HCT116 (cell line): ENCODE measurements at regions not wholly inside any gene's neighbourhood (a gene's known extent, or its start where the extent isn't known, plus 50 kb on each side); places are given as distances from the start of the nearest gene placed in this dataset.

Experiments
- ATAC-seq: fragments of 200-7000 bp; cut with Tn5 transposase; 2 replicates; pipeline ENCODE4 v1.9.1; 2020; ENCODE audit warnings: mild to moderate bottlenecking, moderate library complexity
- BruUV-seq: library from RNA; stranded (reverse); fragments of 400-500 nt; replicated peaks from 2 replicates; lab custom pipeline; 2021; lab: Mats Ljungman, UMichigan
- CTCF ChIA-PET: fragments of 300-600 bp; sonication (Branson Sonifier 250); formaldehyde crosslinking; loops from one replicate; lab custom pipeline; 2021; ENCODE audit warnings: antibody characterized with exemption; lab: Charles Lee
- POLR2A ChIA-PET: fragments of 300-600, 350-600 bp; sonication (Branson Sonifier 250); formaldehyde crosslinking; loops from one replicate; lab custom pipeline; 2021; ENCODE audit warnings: antibody characterized with exemption; lab: Charles Lee
- RAD21 ChIA-PET, 2 experiments: fragments of 300-600 bp; sonication (Branson Sonifier 250); formaldehyde crosslinking; loops; one replicate each; lab custom pipeline; 2023; ENCODE audit warnings: low total read pairs in 2 of 2; ENCODE audit not compliant: uncharacterized antibody in 2 of 2, unreplicated experiment in 2 of 2, low non-redundant PET in 1 of 2; lab: Charles Lee
- DNase-seq: peaks from one replicate; pipeline ENCODE4 v3.0.0-alpha.2; 2010; ENCODE audit warnings: low read depth, low spot score
- H2AFZ ChIP-seq: fragments of 200-600 bp; shearing (Covaris generic), sonication (generic); 2 replicates; pipeline ENCODE4 v1.6.1; 2017; ENCODE audit warnings: low read depth, mixed run types, mixed read lengths, antibody characterized with exemption, low read length; ENCODE audit not compliant: poor library complexity, severe bottlenecking
- H3K27ac ChIP-seq: 2 replicates; pipeline ENCODE4 v1.5.1; 2012; ENCODE audit warnings: low read depth, low read length
- H3K27me3 ChIP-seq: fragments of 200-600 bp; sonication (generic); 2 replicates; pipeline ENCODE4 v1.6.1; 2016; ENCODE audit warnings: mixed run types, low read length, mixed read lengths; ENCODE audit not compliant: insufficient read depth
- H3K36me3 ChIP-seq, 2 experiments: fragments of 200-500 bp in 1 of 2; fragments of 200-600 bp in 1 of 2; sonication (Bioruptor generic) in 1 of 2; sonication (generic) in 1 of 2; 2 replicates each; pipeline versions ENCODE4 v1.5.1 to v1.6.1; 2014 to 2016; ENCODE audit warnings: low read length in 2 of 2, inconsistent platforms in 1 of 2, mixed read lengths in 1 of 2, mixed run types in 1 of 2; ENCODE audit not compliant: insufficient read depth in 2 of 2, control insufficient read depth in 1 of 2
- H3K4me1 ChIP-seq, 2 experiments: fragments of 200-600 bp in 1 of 2; sonication (generic) in 1 of 2; 2 replicates each; pipeline versions ENCODE4 v1.5.1 to v1.6.1; 2012 to 2017; ENCODE audit warnings: low read length in 2 of 2, inconsistent platforms in 1 of 2, mild to moderate bottlenecking in 1 of 2, mixed read lengths in 1 of 2, mixed run types in 1 of 2, moderate library complexity in 1 of 2; ENCODE audit not compliant: insufficient read depth in 2 of 2, control insufficient read depth in 1 of 2
- H3K4me2 ChIP-seq: fragments of 200-600 bp; sonication (generic); 2 replicates; pipeline ENCODE4 v1.6.1; 2017; ENCODE audit warnings: mixed run types, low read length, mixed read lengths
- H3K4me3 ChIP-seq, 2 experiments: fragments of 200-600 bp in 1 of 2; sonication (generic) in 1 of 2; replicated peaks in 1 of 2; 2 replicates each; pipeline ENCODE4 v1.5.1; 2011 to 2016; ENCODE audit warnings: low read length in 2 of 2, control low read depth in 1 of 2, low read depth in 1 of 2, mild to moderate bottlenecking in 1 of 2, mixed read lengths in 1 of 2, mixed run types in 1 of 2
- H3K79me2 ChIP-seq: fragments of 200-600 bp; sonication (generic); 2 replicates; pipeline ENCODE4 v1.6.1; 2017; ENCODE audit warnings: mild to moderate bottlenecking, mixed run types, low read length, moderate library complexity, mixed read lengths; ENCODE audit not compliant: insufficient read depth
- H3K9ac ChIP-seq: fragments of 200-600 bp; sonication (generic); 2 replicates; pipeline ENCODE4 v1.6.1; 2016; ENCODE audit warnings: low read length, mixed read lengths
- H3K9me2 ChIP-seq: fragments of 200-600 bp; sonication (generic), shearing (Covaris generic); 2 replicates; pipeline ENCODE4 v1.6.1; 2017; ENCODE audit warnings: mixed run types, mild to moderate bottlenecking, moderate library complexity; ENCODE audit not compliant: insufficient read depth
- H3K9me3 ChIP-seq, 2 experiments: fragments of 200-500 bp in 1 of 2; fragments of 200-600 bp in 1 of 2; sonication (Bioruptor generic) in 1 of 2; sonication (generic) in 1 of 2; 2 replicates each; pipeline ENCODE4 v1.6.1; 2014 to 2017; ENCODE audit warnings: low read length in 2 of 2, mixed read lengths in 2 of 2, inconsistent platforms in 1 of 2, low read depth in 1 of 2, mild to moderate bottlenecking in 1 of 2, mixed run types in 1 of 2, moderate library complexity in 1 of 2; ENCODE audit not compliant: control insufficient read depth in 1 of 2, insufficient read depth in 1 of 2
- H4K20me1 ChIP-seq: fragments of 200-600 bp; sonication (generic), shearing (Covaris generic); 2 replicates; pipeline ENCODE4 v1.6.1; 2017; ENCODE audit warnings: mixed run types, mild to moderate bottlenecking, moderate library complexity; ENCODE audit not compliant: insufficient read depth
- ATF3 ChIP-seq: IDR thresholded peaks from 2 replicates; pipeline ENCODE4 v1.6.1; 2012
- CBX3 ChIP-seq: IDR thresholded peaks from 2 replicates; pipeline ENCODE4 v1.6.1; 2012; ENCODE audit warnings: low read depth
- EGR1 ChIP-seq: IDR thresholded peaks from 2 replicates; pipeline ENCODE4 v1.6.1; 2012; ENCODE audit warnings: low read depth
- SRF ChIP-seq: IDR thresholded peaks from 2 replicates; pipeline ENCODE4 v1.6.1; 2012; ENCODE audit warnings: low read depth
- YY1 ChIP-seq: IDR thresholded peaks from 2 replicates; pipeline ENCODE4 v1.6.1; 2011; ENCODE audit warnings: low read length, low read depth, moderate library complexity, mild to moderate bottlenecking; ENCODE audit not compliant: insufficient replicate concordance; ENCODE audit errors: extremely low read depth
- intact Hi-C: fragments of 100-400 bp; cut with micrococcal nuclease; formaldehyde crosslinking; loops from 2 replicates; pipeline ENCODE4 v1.10.0; 2022

GRCh38 chr2:64325477-64325851 lies 128.5 kb upstream of the LGALSL start:
- no peak overlapping the region for H3K9ac ChIP-seq
- intact Hi-C loops = no loop called here
- H3K79me2 ChIP-seq = no peaks in the 10 kb centered on the region
- no peaks in the 10 kb centered on the region for H4K20me1 ChIP-seq
- H3K9me3 ChIP-seq = no peaks in the 10 kb centered on the region
- H3K36me3 ChIP-seq = no peaks in the 10 kb centered on the region
- no peak overlapping the region for H3K4me3 ChIP-seq
- TF ChIP-seq EGR1 (no peak), SRF (no peak)
- no peak for ATAC-seq
- peaks cover 4% of the 10 kb centered on the region; the same call in 1 of the 2 replicates for H3K27me3 ChIP-seq
- RAD21 ChIA-PET = no interaction called here
- no peaks in the 10 kb centered on the region for H3K4me1 ChIP-seq
- no peak for DNase-seq
- CTCF ChIA-PET = no interaction called here
- no peak overlapping the region for H2AFZ ChIP-seq
- POLR2A ChIA-PET = no interaction called here
- no peak overlapping the region for H3K4me2 ChIP-seq
- H3K9me2 ChIP-seq = no peaks in the 10 kb centered on the region
- BruUV-seq = no TSS peak
- no peak overlapping the region for H3K27ac ChIP-seq

GRCh38 chr2:64325852-64326577 lies 127.9 kb upstream of the LGALSL start:
- no peak overlapping the region for H2AFZ ChIP-seq
- TF ChIP-seq ATF3 = no peak
- TF ChIP-seq CBX3 = no peak
- TF ChIP-seq YY1 = no peak
- TF ChIP-seq, all 23 proteins: peak for 0
- BruUV-seq = no TSS peak
- POLR2A ChIA-PET = no interaction called here
- Histone ChIP-seq H3K4me1 (peaks cover 0 to 5% of the 10 kb centered on the region in 2 experiments; a peak in 2 of 4 replicates), H3K4me2 (no peak overlapping the region), H3K9me3 (no peaks in the 10 kb centered on the region), H3K4me3 (no peak overlapping the region), H3K27me3 (peaks cover 4% of the 10 kb centered on the region; the same call in 1 of the 2 replicates), H4K20me1 (no peaks in the 10 kb centered on the region), H3K9me2 (no peaks in the 10 kb centered on the region), H3K27ac (no peak overlapping the region), H3K9ac (no peak overlapping the region), H3K79me2 (no peaks in the 10 kb centered on the region), H3K36me3 (no peaks in the 10 kb centered on the region)
- ATAC-seq (no peak), DNase-seq (no peak)
- intact Hi-C loops = no loop called here
- CTCF ChIA-PET = interaction anchor here (6.1 kb wide), 1 partner anchor 277 kb away, joined by 88 read pairs; no protein-coding TSS in a partner anchor
- RAD21 ChIA-PET = no interaction called here
